ENCODE measurements at regions not wholly inside any gene's neighbourhood (a gene's known extent, or its start where the extent isn't known, plus 50 kb on each side); places are given as distances from the start of the nearest gene placed in this dataset.

DNA sequence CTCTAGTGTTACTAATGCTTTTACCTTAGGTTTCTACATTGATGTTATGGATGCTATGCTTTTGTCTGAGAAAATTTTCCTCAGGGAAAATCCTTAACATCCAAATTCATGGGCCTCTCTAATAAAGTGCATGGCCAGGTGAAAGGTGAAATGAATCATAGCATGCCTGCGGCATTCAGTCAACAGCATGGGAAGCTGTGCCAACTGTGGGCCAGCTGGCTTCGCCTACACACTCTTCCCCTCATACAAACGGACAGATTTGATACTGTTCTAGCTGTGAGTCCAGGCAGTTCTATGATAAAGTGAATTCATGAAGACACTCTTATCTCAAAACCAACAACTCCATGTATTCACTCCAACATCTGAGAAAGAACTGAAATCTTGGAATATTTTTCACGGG, 374.1 kb downstream of the PLK2 start:
- H3K27ac ChIP-seq (ENCODE audit: low read depth, low read length), result no peak overlapping the region
- H3K36me3 ChIP-seq (ENCODE audit: control insufficient read depth, insufficient read depth, low read length), result no peaks in the 10 kb centered on the region
- no peaks in the 10 kb centered on the region for H3K79me1 ChIP-seq (ENCODE audit: low read length)
- peaks cover 3% of the 10 kb centered on the region for H3K4me1 ChIP-seq (ENCODE audit: control insufficient read depth, low read depth, low read length)
- H3K4me3 ChIP-seq (ENCODE audit: low read length), result no peak overlapping the region
- no peak overlapping the region for H4K5ac ChIP-seq (ENCODE audit: low read length)
- no peak overlapping the region for H3K4ac ChIP-seq (ENCODE audit: low read depth, low read length)
- WGBS (ENCODE audit: extremely low coverage, insufficient coverage, low lambda C conversion rate), result no CpG with 5 or more reads among the region's 4 CpGs
- H3K27me3 ChIP-seq (ENCODE audit: insufficient read depth, low read length, poor library complexity), result no peaks in the 10 kb centered on the region
- H3K23ac ChIP-seq (ENCODE audit: low read length), result no peak overlapping the region
- no peak overlapping the region for H3K4me2 ChIP-seq (ENCODE audit: low read length)
- no peak overlapping the region for H3K18ac ChIP-seq (ENCODE audit: low read length)
- no peak overlapping the region for H4K8ac ChIP-seq (ENCODE audit: low read depth, low read length)
- H3K56ac ChIP-seq (ENCODE audit: low read length), result no peak overlapping the region
- H3K79me2 ChIP-seq (ENCODE audit: control insufficient read depth, insufficient read depth, low read length), result no peaks in the 10 kb centered on the region
- no peak overlapping the region for H2BK15ac ChIP-seq (replicated peaks; ENCODE audit: low read depth)
- no peak overlapping the region for H2BK120ac ChIP-seq (ENCODE audit: low read depth, low read length)
- H2BK5ac ChIP-seq (ENCODE audit: low read length), result no peak overlapping the region
- H2AK5ac ChIP-seq (ENCODE audit: low read length), result no peak overlapping the region
- H3K9ac ChIP-seq (ENCODE audit: low read length), result no peak overlapping the region
- DNase-seq, result no peak

DNA sequence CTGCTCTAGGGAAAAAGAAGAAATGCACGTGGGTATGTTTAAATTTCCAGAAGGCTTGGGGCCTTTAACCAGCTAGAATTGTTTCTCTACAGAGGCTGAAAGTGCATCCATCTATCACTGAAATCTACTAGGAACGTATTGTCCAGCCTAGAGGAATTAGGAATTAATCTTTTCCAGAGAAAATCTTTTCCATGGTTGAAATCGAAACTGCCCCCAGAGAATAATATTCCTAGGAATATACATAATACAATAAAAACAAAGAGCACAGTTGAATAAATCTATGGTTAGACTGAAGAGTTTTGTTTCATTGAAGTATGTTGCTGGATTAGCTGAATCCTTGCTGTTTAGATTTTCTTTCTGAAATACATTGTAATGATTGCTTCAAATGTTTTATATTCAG, 378.5 kb downstream of the PLK2 start:
- WGBS (ENCODE audit: extremely low coverage, insufficient coverage, low lambda C conversion rate), result no CpG with 5 or more reads among the region's 3 CpGs
- H3K27ac ChIP-seq (ENCODE audit: low read depth, low read length), result no peak overlapping the region
- no peak overlapping the region for H3K23ac ChIP-seq (ENCODE audit: low read length)

DNA sequence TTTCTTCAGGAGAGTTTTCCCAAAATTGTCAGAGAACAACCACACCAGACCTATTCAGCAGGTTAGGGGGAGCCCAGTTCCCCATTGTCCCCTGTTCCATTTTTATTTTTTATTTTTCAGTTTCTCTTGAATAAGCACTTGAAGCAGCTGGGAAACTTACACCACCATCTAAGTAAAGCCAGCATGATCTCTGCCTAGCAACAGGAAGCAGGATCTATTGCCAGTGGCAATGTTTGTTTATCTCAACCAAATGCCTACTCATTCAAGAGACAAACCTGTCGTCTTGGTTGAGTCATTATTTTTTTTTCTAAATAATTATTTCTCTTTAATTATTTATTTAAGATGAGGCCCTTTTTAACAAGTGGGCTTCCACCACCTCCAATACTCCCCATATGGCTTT, 379.3 kb downstream of the PLK2 start:
- H2BK15ac ChIP-seq (replicated peaks; ENCODE audit: low read depth), result no peak overlapping the region
- no peaks in the 10 kb centered on the region for H3K79me1 ChIP-seq (ENCODE audit: low read length)
- H2BK120ac ChIP-seq (ENCODE audit: low read depth, low read length), result peak overlapping the region; percentile 73
- no peak overlapping the region for H4K5ac ChIP-seq (ENCODE audit: low read length)
- H3K36me3 ChIP-seq (ENCODE audit: control insufficient read depth, insufficient read depth, low read length), result no peaks in the 10 kb centered on the region
- H3K4ac ChIP-seq (ENCODE audit: low read depth, low read length), result peak overlapping the region; percentile 36
- H2BK5ac ChIP-seq (ENCODE audit: low read length), result no peak overlapping the region
- no peaks in the 10 kb centered on the region for H3K79me2 ChIP-seq (ENCODE audit: control insufficient read depth, insufficient read depth, low read length)
- H3K27me3 ChIP-seq (ENCODE audit: insufficient read depth, low read length, poor library complexity), result no peaks in the 10 kb centered on the region
- no CpG with 5 or more reads among the region's 1 CpG for WGBS (ENCODE audit: extremely low coverage, insufficient coverage, low lambda C conversion rate)
- no peak overlapping the region for H3K18ac ChIP-seq (ENCODE audit: low read length)
- no peak overlapping the region for H3K4me2 ChIP-seq (ENCODE audit: low read length)
- no peak overlapping the region for H3K4me3 ChIP-seq (ENCODE audit: low read length)
- H3K9ac ChIP-seq (ENCODE audit: low read length), result no peak overlapping the region
- no peak overlapping the region for H3K56ac ChIP-seq (ENCODE audit: low read length)
- peak; percentile 88 for DNase-seq
- no peak overlapping the region for H4K8ac ChIP-seq (ENCODE audit: low read depth, low read length)
- no peak overlapping the region for H3K23ac ChIP-seq (ENCODE audit: low read length)
- H3K4me1 ChIP-seq (ENCODE audit: control insufficient read depth, low read depth, low read length), result peaks cover 3% of the 10 kb centered on the region
- H2AK5ac ChIP-seq (ENCODE audit: low read length), result no peak overlapping the region
- H3K27ac ChIP-seq (ENCODE audit: low read depth, low read length), result no peak overlapping the region

More for the DNA sequence above, 378.5 kb downstream of the PLK2 start:
- Histone ChIP-seq H3K56ac (ENCODE audit: low read length) (no peak overlapping the region), H4K8ac (ENCODE audit: low read depth, low read length) (no peak overlapping the region), H2BK5ac (ENCODE audit: low read length) (no peak overlapping the region), H2BK15ac (replicated peaks; ENCODE audit: low read depth) (peak overlapping the region; percentile 36), H3K79me1 (ENCODE audit: low read length) (no peaks in the 10 kb centered on the region), H3K9ac (ENCODE audit: low read length) (no peak overlapping the region), H4K5ac (ENCODE audit: low read length) (no peak overlapping the region), H3K4me2 (ENCODE audit: low read length) (no peak overlapping the region), H3K4me3 (ENCODE audit: low read length) (no peak overlapping the region), H3K18ac (ENCODE audit: low read length) (no peak overlapping the region), H3K79me2 (ENCODE audit: control insufficient read depth, insufficient read depth, low read length) (no peaks in the 10 kb centered on the region), H2AK5ac (ENCODE audit: low read length) (no peak overlapping the region), H3K4me1 (ENCODE audit: control insufficient read depth, low read depth, low read length) (peaks cover 3% of the 10 kb centered on the region), H2BK120ac (ENCODE audit: low read depth, low read length) (no peak overlapping the region), H3K27me3 (ENCODE audit: insufficient read depth, low read length, poor library complexity) (no peaks in the 10 kb centered on the region), H3K36me3 (ENCODE audit: control insufficient read depth, insufficient read depth, low read length) (no peaks in the 10 kb centered on the region), H3K4ac (ENCODE audit: low read depth, low read length) (no peak overlapping the region)
- DNase-seq, result no peak

DNA sequence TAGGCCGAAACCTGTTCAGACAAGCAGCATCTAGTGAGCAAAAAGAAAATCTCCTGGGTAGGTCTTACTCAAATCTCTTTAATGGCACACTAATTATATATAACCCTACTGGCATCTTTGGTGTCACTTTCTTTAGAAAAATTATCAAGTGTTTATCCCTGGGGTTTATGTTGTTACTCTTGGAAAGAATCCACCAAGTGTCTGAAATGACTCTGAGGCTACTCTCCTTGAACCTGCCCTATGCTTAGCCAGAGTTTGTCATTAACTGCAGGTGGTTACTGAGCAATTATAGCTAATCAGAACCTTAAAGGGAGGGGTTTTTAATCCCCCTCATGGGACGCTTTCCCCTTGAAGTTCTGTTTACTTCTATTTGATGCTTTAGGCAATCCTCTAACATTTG, 381.9 kb downstream of the PLK2 start:
- H3K27me3 ChIP-seq (ENCODE audit: insufficient read depth, low read length, poor library complexity), result no peaks in the 10 kb centered on the region
- no CpG with 5 or more reads among the region's 2 CpGs for WGBS (ENCODE audit: extremely low coverage, insufficient coverage, low lambda C conversion rate)

DNA sequence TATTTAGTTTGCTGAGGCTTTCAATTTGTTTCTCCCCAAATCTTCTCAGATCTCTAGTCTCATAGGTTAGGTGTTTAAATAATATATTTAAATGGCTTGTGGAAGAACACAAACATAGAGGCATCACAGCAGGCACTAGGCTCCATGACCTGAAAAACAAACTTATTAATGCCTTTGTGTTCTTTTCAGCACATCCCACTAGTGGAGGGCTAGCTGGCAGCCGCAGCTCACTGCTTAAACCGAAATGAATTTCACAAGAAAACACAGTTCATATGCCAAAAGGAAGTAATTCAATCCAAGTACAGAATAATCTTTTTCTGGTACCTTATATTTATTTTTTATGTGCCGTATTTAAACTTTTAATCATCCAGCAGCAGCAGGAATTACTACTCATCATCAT, 382.5 kb downstream of the PLK2 start:
- Histone ChIP-seq H3K56ac (ENCODE audit: low read length) (no peak overlapping the region), H3K36me3 (ENCODE audit: control insufficient read depth, insufficient read depth, low read length) (no peaks in the 10 kb centered on the region), H2AK5ac (ENCODE audit: low read length) (no peak overlapping the region), H2BK5ac (ENCODE audit: low read length) (no peak overlapping the region), H3K9ac (ENCODE audit: low read length) (no peak overlapping the region), H3K79me2 (ENCODE audit: control insufficient read depth, insufficient read depth, low read length) (no peaks in the 10 kb centered on the region), H3K18ac (ENCODE audit: low read length) (no peak overlapping the region), H4K5ac (ENCODE audit: low read length) (no peak overlapping the region), H3K79me1 (ENCODE audit: low read length) (no peaks in the 10 kb centered on the region), H4K8ac (ENCODE audit: low read depth, low read length) (no peak overlapping the region), H2BK120ac (ENCODE audit: low read depth, low read length) (no peak overlapping the region), H3K27ac (ENCODE audit: low read depth, low read length) (no peak overlapping the region), H2BK15ac (replicated peaks; ENCODE audit: low read depth) (peak overlapping the region; percentile 36), H3K4me3 (ENCODE audit: low read length) (no peak overlapping the region), H3K23ac (ENCODE audit: low read length) (no peak overlapping the region), H3K4ac (ENCODE audit: low read depth, low read length) (no peak overlapping the region), H3K4me1 (ENCODE audit: control insufficient read depth, low read depth, low read length) (peaks cover 3% of the 10 kb centered on the region), H3K4me2 (ENCODE audit: low read length) (no peak overlapping the region), H3K27me3 (ENCODE audit: insufficient read depth, low read length, poor library complexity) (no peaks in the 10 kb centered on the region)
- no peak for DNase-seq
- no CpG with 5 or more reads among the region's 3 CpGs for WGBS (ENCODE audit: extremely low coverage, insufficient coverage, low lambda C conversion rate)

More for the DNA sequence above, 381.9 kb downstream of the PLK2 start:
- Histone ChIP-seq H3K4me2 (ENCODE audit: low read length) (no peak overlapping the region), H3K27ac (ENCODE audit: low read depth, low read length) (no peak overlapping the region), H2BK5ac (ENCODE audit: low read length) (no peak overlapping the region), H4K8ac (ENCODE audit: low read depth, low read length) (no peak overlapping the region), H2AK5ac (ENCODE audit: low read length) (no peak overlapping the region), H3K23ac (ENCODE audit: low read length) (no peak overlapping the region), H3K9ac (ENCODE audit: low read length) (no peak overlapping the region), H2BK15ac (replicated peaks; ENCODE audit: low read depth) (no peak overlapping the region), H3K4ac (ENCODE audit: low read depth, low read length) (no peak overlapping the region), H2BK120ac (ENCODE audit: low read depth, low read length) (no peak overlapping the region), H3K79me2 (ENCODE audit: control insufficient read depth, insufficient read depth, low read length) (no peaks in the 10 kb centered on the region), H3K18ac (ENCODE audit: low read length) (no peak overlapping the region), H3K56ac (ENCODE audit: low read length) (no peak overlapping the region), H3K79me1 (ENCODE audit: low read length) (no peaks in the 10 kb centered on the region), H3K4me3 (ENCODE audit: low read length) (no peak overlapping the region), H4K5ac (ENCODE audit: low read length) (no peak overlapping the region), H3K4me1 (ENCODE audit: control insufficient read depth, low read depth, low read length) (peaks cover 3% of the 10 kb centered on the region), H3K36me3 (ENCODE audit: control insufficient read depth, insufficient read depth, low read length) (no peaks in the 10 kb centered on the region)
- no peak for DNase-seq

DNA sequence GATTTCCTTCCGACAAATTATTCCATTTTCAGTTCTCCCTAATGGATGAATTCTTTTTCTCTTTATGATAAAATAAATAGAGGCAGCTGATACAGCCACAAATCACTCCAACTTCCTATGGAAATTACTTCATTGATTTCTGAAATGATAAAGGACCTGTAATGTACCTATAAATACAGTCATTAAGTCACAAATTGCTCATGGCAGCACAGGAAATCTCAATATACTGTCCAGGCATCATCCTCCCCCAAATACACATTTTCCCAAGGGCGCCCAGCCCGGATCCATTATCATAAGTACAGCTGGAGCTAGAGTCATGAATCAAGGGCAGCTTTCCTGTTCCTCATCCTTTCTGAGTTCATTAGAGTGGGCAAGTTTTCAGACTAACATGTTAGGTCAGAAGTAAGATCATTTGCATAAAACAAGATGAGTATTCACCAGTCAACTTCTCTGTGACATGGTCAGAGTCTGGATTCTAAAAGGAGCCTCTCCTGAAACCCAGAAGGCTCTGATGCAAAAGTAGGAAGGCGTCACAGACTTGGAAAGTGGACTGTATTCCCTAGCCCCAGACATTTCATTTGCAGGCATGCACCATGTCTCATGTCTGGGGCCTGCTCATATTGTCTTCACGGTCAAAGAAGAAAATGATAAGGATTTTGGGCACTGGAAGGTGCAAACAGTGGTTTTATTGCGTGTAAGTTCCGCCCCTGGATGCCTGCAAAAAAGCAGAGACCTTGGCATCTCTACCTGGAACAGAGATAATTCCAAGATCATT, 383.2 kb downstream of the PLK2 start:
- H3K9ac ChIP-seq (ENCODE audit: low read length), result no peak overlapping the region
- no CpG with 5 or more reads among the region's 7 CpGs for WGBS (ENCODE audit: extremely low coverage, insufficient coverage, low lambda C conversion rate)

More for the DNA sequence above, 383.2 kb downstream of the PLK2 start:
- Histone ChIP-seq H3K79me2 (ENCODE audit: control insufficient read depth, insufficient read depth, low read length) (no peaks in the 10 kb centered on the region), H2BK120ac (ENCODE audit: low read depth, low read length) (no peak overlapping the region), H2BK15ac (replicated peaks; ENCODE audit: low read depth) (no peak overlapping the region), H2AK5ac (ENCODE audit: low read length) (no peak overlapping the region), H4K8ac (ENCODE audit: low read depth, low read length) (no peak overlapping the region), H3K4me1 (ENCODE audit: control insufficient read depth, low read depth, low read length) (peaks cover 5% of the 10 kb centered on the region), H3K18ac (ENCODE audit: low read length) (no peak overlapping the region), H3K27ac (ENCODE audit: low read depth, low read length) (no peak overlapping the region), H3K56ac (ENCODE audit: low read length) (no peak overlapping the region), H2BK5ac (ENCODE audit: low read length) (no peak overlapping the region), H3K4ac (ENCODE audit: low read depth, low read length) (no peak overlapping the region), H3K4me2 (ENCODE audit: low read length) (no peak overlapping the region), H3K79me1 (ENCODE audit: low read length) (no peaks in the 10 kb centered on the region), H3K4me3 (ENCODE audit: low read length) (no peak overlapping the region), H4K5ac (ENCODE audit: low read length) (no peak overlapping the region), H3K27me3 (ENCODE audit: insufficient read depth, low read length, poor library complexity) (no peaks in the 10 kb centered on the region), H3K23ac (ENCODE audit: low read length) (no peak overlapping the region), H3K36me3 (ENCODE audit: control insufficient read depth, insufficient read depth, low read length) (no peaks in the 10 kb centered on the region)
- no peak for DNase-seq
